ENCODE measurements at regions not wholly inside any gene's neighbourhood (a gene's known extent, or its start where the extent isn't known, plus 50 kb on each side); places are given as distances from the start of the nearest gene placed in this dataset.
"Not testable (repeated sequence)": the region's sequence is repeated elsewhere in the genome, so short reads cannot be mapped to it uniquely, and the experiment has no call there.

DNA sequence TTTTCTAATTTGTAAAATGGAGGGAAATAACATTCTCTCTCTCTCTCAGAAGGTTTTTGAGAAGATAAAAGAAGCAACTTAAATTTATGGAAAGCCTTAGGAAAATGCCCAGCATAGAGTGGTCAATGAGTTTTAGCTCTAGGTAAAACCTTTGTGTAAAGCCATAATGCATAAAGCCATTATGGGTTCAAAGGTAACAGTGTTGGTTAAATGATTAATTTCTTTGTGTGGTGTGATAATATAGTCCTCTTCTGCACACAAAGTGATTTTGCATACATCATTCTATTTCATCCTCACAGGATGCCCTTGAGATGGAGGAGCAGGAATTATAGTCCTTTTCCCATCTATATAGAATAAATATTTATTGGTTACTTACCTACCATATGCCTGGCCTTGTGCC, 602.9 kb downstream of the CSNK1G3 start:
- no peak for DNase-seq (ENCODE audit: low read depth)

DNA sequence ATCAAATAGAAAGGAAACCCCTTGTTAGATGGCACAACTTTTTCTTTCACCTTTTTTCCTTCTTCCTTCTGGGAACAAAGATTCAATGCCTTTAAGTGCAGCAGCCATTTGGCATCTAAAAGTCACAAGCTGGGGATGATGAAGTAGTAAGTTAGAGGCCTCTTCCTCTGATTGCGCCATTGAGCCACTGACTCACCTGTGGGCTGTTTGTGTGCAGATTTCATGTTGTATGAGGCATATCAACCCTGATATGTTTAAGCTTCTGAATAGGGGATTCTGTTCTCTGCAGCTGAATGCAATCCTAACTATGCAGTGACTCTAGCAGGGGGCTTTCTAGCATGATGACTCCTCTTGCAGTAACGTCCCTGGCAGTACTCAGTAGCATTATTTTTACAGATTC, 599.9 kb downstream of the CSNK1G3 start:
- no peak for DNase-seq (ENCODE audit: low read depth)

DNA sequence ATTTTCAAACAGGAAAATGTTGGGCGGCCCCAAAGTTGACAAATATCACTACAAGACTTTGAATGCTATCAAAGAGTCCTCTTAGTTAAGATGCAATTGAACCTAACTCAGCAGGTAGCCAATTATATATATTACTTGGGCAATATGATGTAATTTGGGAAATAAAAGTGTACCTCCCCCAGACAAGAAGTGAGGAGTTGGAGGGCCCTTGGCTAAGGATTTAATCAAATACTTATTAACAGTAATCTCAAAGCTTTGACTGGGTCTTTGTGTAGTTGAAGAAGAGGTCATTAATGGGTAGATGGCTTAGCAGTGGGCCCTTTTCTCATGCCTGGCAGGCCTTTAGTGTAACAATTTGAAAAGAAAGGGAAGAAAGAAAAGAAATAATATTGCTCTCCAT, 599.0 kb downstream of the CSNK1G3 start:
- no peak for DNase-seq (ENCODE audit: low read depth)

DNA sequence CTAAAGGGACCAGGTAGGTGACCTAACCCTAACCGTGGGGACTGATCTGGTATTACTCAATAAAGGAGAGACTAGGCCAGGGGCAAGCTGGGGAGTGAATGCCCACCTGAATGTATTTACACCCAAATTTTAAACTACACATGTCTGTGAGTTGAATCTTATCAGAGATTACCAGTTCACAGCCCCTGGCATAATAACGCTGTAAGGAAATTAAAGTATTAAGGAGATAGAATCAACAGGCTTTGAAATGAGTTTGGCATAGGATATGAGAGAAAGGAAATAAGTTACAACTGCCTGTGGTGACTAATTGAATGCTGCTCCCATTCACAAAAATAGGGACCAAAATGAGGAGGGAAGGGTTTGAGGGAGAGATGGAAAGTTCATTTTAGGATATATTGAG, 593.3 kb downstream of the CSNK1G3 start:
- no peak for DNase-seq (ENCODE audit: low read depth)

DNA sequence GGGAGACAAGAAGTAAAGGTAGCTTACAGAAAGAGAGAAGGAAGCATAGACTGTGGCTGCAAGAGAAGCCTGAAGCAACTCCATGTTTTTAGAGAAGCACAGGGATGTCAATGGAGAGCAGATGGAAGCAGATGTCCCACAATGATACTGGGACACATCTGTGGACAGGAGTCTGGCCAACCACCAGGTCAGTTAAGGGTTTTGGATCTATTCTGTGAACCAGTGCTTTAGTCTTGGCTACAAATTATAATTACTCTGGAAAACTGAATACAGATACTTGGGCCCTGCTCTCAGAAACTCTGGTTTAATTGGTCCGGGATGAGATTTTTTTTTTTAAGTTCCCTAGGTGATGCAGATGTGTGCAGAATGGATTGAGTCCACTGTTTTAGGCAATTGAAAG, 592.8 kb downstream of the CSNK1G3 start:
- no peak for DNase-seq (ENCODE audit: low read depth)

DNA sequence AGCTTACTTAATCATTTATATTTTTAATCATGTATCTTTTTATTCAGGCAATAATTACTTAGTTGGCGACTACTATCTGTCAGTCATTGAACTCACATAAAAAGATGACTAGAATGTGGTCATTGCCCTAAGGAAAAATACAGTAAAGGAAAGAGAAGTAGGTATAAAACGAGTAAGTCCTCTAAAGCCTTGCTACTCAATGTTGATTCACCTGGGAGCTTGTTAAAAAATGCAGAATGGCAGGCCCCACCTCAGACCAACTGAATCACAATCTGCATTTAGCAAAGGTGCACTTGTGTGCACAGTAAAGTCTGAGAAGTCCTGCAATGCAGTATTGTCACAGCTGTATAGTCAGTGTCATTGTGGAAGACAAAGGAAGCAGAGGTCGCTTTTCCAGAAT, 592.4 kb downstream of the CSNK1G3 start:
- no peak for DNase-seq (ENCODE audit: low read depth)

DNA sequence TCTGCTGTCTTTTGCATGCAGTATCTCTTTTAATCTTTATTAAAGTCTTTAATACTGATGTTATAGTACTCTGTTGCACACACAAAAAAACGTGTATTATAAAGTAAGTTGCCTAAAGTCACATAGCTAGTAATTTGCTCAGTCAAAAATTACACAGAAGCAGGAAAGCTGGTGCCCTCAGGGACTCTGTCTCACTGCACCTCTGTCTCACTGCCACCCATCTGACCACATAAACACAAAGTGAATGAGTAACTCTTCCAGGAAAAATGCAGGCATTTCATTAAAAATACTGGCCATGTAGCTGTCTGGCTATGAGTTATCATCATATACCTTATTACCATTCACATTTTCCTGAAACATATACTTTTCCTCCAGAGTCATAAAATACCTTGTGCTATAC, 591.7 kb downstream of the CSNK1G3 start:
- DNase-seq (ENCODE audit: low read depth): no peak

DNA sequence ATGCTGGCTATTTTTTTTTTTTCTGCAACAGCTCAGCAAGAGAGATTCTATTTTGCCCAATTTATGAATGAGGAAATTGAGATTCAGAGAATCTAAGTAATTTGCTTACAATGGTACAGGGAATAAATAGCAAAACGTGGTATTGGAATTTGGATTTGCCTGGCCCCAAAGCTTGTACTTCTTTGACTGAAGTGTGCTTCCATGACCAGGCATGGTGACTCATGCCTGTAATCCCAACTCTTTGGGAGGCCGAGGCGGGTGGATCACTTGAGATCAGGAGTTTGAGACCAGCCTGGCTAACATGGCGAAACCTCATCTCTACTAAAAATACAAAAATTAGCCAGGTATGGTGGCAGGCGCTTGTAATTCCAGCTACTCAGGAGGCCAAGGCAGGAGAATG, 591.1 kb downstream of the CSNK1G3 start:
- DNase-seq (ENCODE audit: low read depth): not testable (repeated sequence)

DNA sequence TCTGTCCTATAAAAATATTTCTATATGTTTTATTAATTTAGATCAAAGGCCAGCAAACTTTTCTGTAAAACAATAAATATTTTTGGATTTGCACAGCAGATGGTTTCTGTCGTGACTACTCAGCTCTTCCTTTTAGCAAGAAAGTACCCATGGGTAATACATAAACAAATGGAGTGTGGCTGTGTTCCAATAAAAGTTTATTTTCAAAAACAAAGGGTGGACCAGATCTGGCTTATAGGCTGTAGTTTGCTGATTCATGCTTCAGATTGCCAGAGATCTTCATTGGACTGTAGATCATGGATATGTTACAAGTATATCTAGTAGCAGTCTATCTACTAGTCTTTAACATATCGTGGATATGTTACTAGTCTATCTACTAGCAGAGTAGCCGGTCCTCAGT, 590.5 kb downstream of the CSNK1G3 start:
- DNase-seq (ENCODE audit: low read depth): no peak

DNA sequence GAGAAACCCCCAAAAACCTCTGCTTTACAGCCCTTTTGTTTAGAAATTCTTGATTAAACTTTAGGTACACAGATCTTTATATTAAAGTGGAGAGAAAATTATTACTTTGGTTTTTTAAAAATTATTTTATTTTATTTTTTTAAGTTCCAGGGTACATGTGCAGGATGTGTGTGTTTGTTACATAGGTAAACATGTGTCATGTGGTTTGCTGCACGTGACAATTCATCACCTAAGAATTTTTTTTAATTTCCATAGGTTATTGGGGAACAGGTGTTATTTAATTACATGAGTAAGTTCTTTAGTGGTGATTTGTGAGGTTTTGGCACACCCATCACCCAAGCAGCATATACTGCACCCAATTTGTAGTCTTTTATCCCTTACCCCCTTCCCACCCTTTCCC, 581.7 kb downstream of the CSNK1G3 start:
- no peak for DNase-seq (ENCODE audit: low read depth)

DNA sequence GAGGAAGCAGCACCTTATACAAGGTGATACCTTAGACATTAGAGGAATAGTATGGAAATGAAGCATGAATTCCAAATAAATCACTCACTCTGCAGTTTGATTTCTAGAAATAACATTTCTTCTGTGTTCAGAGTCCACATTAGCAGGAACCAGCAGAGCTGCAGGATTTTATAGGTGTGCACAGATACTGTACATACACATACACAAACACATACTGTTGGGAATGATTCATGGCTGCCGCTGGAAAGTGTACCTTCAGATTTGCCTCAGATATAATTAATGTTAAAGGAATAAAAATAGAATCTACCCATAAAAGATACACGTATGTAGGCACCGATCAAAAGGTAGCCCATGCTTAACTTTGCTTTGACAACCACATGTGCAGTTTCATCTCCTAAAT, 578.1 kb downstream of the CSNK1G3 start:
- DNase-seq (ENCODE audit: low read depth): no peak

DNA sequence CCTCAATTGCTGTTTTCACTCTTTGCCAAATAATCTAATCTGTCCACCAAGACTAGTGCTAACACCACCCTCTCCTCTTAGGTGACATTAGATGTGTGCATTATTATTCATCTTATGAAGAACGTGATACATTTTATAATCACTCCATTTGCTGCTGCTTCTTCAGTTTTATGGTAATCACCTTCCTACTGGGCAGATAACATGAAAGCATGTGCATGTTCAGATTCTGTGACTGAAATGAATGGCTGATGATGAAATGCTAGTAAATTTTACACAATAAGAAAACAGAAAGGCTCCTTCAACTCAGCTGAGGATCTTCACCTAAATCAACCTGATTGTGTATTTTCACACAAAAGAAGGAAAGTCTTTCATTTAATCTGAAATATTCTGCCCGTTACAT, 577.6 kb downstream of the CSNK1G3 start:
- no peak for DNase-seq (ENCODE audit: low read depth)

DNA sequence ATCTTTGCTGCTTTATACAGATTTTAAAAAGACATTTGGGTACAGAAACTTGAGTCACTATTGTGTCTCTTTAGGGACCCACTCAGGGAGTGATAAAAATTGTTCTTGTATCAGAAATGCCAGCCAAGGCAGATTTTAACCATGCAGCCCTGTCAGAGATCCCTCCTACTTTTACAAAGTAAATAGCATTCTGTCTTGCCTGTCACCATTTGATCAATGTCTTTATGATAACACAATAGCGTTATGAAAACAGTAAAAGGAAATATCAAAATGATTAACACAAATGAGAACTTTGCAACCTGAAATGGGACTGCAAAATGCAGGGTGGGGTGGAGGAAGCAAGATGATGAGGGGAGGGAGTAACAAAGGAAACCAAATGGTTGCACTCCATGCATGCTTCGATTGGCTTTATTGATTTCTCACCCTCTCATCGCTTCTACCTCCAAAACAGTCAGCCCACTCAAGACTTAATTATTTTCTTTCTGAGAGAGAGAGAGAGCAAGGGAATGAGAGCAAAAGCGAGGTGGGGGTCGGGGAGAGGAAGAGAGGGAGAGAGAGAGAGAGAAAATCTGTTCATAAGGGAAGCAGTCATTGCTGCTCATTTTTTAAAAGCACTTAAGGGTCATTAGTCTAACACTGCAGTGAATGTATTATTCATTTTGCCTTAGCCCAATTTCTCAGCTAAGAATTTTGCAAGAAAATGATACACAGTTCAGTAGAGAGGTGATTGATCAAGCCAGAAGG, 576.5 kb downstream of the CSNK1G3 start:
- DNase-seq (ENCODE audit: low read depth): no peak

DNA sequence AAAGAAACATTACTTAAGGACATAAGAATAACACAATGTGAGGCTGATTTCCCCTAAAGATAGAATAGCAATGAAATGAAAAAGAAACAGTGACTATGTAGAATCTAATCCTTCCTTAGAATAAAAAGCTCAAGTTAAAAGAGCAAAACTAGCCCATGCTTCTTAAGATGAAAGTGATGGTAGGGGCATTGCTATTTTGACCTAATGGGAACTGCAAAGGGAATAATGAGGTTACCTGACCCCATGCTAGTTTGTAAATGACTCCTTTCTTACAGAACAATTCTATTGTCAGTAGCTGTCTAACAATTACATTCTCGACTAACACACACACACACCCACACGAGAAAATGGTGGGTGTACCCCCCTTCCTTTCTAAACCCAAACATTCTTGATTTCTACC, 575.8 kb downstream of the CSNK1G3 start:
- no peak for DNase-seq (ENCODE audit: low read depth)

DNA sequence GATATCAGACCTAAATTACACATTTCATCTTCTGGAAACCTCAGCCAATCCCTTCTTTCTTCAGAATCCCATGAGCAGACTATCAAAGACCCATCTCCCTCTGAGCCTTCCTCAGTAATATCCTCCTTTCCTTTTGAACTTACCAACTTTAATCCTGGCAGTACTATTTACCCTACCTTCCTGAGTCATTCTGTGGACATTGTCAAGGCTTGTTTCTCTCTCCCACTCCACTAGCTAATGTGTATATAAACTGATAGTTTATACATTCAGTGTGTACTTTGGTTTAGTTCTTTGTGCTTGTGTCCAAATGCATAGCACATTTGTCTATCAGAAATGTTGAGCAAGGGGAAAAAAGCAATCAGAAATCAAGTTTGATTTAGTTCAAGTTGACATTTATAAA, 568.3 kb downstream of the CSNK1G3 start:
- no peak for DNase-seq (ENCODE audit: low read depth)

DNA sequence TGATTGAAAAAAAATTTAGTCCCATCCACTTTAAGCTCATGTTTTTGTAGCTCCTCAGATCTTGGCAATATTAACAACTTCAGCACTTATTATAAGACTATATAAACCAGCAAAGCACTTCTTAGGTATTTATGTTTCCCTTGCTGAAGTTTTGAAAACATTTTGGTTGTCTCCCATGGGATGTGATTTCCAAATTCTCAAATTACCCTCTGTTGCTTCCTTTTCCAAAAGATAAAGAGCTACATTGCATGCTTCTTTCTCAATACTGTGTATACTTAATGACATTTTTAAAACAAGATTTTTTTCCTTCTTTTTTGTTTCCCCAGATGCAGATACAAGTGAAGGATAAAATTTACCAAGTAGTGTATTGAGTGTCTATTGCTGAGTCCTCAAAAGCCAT, 567.1 kb downstream of the CSNK1G3 start:
- no peak for DNase-seq (ENCODE audit: low read depth)

DNA sequence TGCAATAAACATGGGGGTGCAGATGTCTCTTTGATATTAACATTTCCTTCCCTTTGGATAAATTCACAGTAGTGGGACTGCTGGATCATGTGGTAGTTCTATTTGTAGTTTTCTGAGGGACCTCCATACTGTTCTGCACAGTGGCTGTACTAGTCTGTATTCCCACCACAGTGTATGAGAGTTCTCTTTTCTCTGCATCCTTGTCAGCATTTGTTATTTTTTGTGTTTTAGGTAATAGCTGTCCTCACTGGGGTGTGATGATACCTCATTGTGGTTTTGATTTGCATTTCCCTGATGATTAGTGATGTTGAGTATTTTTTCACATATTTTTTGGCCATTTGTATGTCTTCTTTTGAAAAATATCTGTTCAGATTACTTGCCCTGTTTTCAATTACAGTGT, 562.5 kb downstream of the CSNK1G3 start:
- DNase-seq (ENCODE audit: low read depth): no peak

DNA sequence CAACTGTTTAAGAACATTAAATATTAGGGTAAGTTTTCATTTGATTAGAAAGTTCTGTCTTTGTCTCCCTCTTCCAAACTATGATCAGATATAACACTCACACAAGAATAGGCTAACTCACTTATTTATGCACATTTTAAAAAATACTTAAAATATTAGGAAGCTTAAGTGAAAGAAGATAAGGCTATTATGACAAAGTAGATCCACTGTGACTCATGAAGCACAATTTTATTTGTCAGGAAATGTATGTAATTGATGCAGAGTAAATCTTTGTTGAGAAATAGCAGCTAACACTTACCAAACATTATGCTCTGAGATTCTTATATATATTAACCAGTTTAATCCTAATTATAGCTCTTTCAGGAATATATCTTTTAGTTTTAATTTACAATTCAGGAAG, 560.6 kb downstream of the CSNK1G3 start:
- no peak for DNase-seq (ENCODE audit: low read depth)

DNA sequence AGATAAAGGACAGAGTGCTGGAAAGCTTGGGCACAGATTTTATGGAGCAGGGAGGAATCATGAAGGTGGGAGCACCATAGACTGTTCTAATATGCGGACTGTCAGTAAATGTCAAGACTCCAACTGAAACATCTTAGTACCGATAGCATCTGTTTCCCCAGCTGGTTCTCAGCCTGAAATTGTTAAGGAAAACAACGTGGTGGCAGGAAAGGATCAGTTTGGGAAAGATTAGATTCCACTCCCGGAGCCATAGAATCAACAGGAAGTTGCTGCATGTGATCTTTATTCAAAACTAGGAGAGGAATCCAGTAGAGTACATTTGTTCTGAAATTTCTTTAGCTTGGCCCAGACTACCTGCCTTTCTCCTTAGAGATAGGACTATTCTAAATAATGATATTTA, 559.1 kb downstream of the CSNK1G3 start:
- no peak for DNase-seq (ENCODE audit: low read depth)

DNA sequence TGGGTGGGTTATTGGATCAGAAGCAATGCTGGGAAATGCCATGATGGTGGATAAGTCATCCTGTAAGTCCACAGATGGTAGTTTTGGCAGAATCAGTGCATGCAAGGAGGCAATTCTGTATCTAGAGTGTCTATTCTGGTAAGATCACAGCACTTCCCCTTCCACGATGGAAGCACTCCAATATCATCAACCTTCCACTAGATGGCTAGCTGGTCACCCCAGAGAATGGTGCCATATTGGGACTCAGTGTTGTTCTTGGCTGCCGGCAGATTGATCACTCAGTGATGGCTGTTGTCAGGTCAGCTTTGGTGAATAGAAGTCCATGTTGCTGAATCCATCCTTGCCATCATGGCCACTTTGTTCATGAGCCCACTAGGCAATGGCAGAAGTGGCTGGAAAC, 553.5 kb downstream of the CSNK1G3 start:
- no peak for DNase-seq (ENCODE audit: low read depth)

DNA sequence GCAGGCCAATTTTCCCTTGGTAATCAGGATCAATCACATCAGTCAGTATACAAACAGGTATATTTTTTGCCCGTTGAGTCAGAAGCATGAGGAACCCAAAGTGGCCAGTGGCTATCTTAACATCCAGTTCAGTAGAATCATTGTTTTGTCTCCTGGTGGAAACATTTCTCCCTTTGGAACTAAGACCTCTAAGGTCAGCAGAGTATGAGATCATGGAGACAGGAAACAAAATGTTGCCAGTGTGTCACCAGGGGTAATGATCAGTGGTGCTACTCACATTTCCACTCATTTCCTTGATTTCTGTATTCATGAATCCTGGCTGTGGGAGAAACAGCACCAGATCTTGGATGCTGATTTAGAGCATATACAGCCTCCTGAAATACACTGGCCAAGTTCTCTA, 553.0 kb downstream of the CSNK1G3 start:
- no peak for DNase-seq (ENCODE audit: low read depth)

DNA sequence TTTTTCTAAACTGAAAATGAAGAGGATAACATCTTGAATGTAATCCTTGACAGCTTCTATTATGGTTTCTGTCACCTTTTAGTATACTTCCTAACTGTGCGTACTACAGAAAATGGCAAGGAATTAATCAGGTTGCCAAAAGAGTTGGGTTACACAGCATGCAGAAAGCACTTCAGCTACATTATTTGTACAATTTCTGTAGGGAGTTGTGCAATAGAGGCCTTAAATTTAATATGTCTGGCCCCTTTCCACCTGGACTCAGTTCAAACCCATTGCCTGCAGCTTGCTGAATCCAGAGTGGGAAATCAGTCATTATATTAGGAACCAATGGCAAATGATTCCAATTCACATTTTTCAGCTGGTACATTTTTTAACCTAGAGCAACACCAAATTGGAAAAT, 549.7 kb downstream of the CSNK1G3 start:
- no peak for DNase-seq (ENCODE audit: low read depth)

DNA sequence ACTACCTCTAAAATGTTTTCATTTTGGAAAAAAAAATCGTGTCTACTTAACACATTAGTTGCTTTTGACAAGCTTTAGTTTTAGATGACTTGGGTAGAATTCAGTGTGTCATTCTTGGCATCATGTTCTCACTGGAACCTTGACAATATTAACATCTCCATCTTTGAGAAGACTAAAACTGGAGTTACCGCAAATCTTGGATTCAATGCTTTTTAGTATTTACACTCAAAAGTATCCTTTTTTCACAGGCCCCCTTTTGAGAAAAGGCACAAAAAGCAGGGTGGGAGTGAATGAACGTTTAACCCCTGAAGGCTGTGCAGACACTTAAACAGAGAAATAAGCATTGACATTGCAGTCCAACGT, 549.1 kb downstream of the CSNK1G3 start:
- DNase-seq (ENCODE audit: low read depth): no peak

DNA sequence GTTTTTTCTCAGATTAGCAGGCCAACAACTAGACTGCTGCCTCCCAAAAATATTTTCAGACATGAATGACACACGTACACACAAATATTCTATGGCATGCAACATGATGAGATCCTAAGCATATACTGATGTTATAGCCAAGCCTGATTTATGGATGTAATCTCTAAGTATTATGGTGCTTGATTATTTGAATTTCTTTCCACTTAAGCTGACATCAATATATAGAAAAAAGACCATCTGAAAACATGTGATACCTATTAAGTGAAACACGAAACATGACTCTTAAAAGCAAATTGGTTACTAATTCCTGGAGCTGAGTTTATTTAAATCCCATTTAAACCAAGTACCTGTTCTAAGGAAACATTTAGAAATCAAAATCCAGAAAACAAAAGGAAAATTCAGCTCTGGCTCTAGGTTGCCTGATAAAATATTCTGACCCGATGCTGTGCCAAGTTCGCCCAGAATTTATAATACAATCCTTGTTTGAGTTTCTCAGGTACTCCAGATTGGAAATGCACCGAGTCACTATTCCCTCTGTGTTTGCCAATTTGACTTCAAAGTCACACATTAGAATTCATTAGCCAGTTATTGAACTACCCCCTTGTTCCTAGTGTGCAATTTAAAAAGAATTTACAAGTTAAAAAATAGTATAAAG, 548.6 kb downstream of the CSNK1G3 start:
- no peak for DNase-seq (ENCODE audit: low read depth)
